ENCODE measurements at regions not wholly inside any gene's neighbourhood (a gene's known extent, or its start where the extent isn't known, plus 50 kb on each side); places are given as distances from the start of the nearest gene placed in this dataset.
A peak's percentile ranks its signal among the peaks of the same experiment; 100 is the strongest.

DNA sequence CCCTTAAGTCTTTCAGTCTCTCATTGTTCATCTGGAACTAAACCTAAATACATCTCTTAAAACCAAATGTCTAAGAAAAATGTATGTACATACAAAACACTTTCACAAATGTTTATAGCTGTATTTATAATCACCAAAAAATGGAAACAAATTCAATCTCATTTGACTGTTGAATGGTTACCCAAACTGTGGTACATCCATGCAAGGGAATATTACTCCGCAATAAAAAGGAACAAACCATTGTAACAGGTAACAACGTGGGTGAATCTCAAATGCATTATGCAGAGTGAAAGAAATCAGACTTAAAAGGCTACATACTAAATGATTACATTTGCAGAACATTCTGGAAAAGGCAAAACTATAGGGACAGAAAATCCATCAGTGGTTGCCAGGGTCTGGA, 425.2 kb downstream of the COG6 start:
- Histone ChIP-seq H3K9me3 (ENCODE audit: control insufficient read depth, low read length) (no peaks in the 10 kb centered on the region), H2AK5ac (ENCODE audit: low read length, severe bottlenecking) (no peak overlapping the region), H3K18ac (ENCODE audit: low read depth in 1 of 2, low read length in 2 of 2) (no peak overlapping the region), H4K8ac (ENCODE audit: low read length) (no peak overlapping the region), H2AFZ (ENCODE audit: low read depth, low read length) (no peak overlapping the region), H2BK15ac (ENCODE audit: low read depth, poor library complexity, severe bottlenecking) (no peak overlapping the region), H3K4me3 (ENCODE audit: insufficient read depth in 1 of 2, low read depth in 1 of 2, low read length in 2 of 2) (no peak overlapping the region), H3K14ac (ENCODE audit: low read length in 2 of 2) (no peak overlapping the region), H2BK5ac (ENCODE audit: low read depth, low read length, poor library complexity, severe bottlenecking) (no peak overlapping the region), H3K36me3 (ENCODE audit: control insufficient read depth in 1 of 2, insufficient read depth in 2 of 2, low read depth in 1 of 2, low read length in 2 of 2) (no peaks in the 10 kb centered on the region), H3K79me1 (replicated peaks; ENCODE audit: low read length, poor library complexity, severe bottlenecking) (no peaks in the 10 kb centered on the region), H3K4ac (ENCODE audit: low read depth in 1 of 2, low read length in 2 of 2) (no peak overlapping the region), H2BK120ac (ENCODE audit: low read depth, low read length) (no peak overlapping the region), H3K9ac (ENCODE audit: low read length) (no peak overlapping the region), H4K91ac (ENCODE audit: low read length) (no peak overlapping the region), H3K23ac (ENCODE audit: low read length in 2 of 2) (no peak overlapping the region), H3K27ac (ENCODE audit: low read length, poor library complexity, severe bottlenecking) (no peak overlapping the region), H3K4me2 (ENCODE audit: low read length, poor library complexity, severe bottlenecking) (no peak overlapping the region), H3K27me3 (ENCODE audit: control insufficient read depth in 1 of 2, insufficient read depth in 1 of 2, low read length in 2 of 2) (peaks cover 0 to 11% of the 10 kb centered on the region in 2 experiments), H2BK12ac (ENCODE audit: low read length in 2 of 2) (no peak overlapping the region), H3K4me1 (ENCODE audit: control insufficient read depth, insufficient read depth, low read depth, low read length) (peaks cover 2% of the 10 kb centered on the region)
- DNase-seq: no peak
- 100% methylated on average over 2 of the region's 2 CpGs for WGBS

DNA sequence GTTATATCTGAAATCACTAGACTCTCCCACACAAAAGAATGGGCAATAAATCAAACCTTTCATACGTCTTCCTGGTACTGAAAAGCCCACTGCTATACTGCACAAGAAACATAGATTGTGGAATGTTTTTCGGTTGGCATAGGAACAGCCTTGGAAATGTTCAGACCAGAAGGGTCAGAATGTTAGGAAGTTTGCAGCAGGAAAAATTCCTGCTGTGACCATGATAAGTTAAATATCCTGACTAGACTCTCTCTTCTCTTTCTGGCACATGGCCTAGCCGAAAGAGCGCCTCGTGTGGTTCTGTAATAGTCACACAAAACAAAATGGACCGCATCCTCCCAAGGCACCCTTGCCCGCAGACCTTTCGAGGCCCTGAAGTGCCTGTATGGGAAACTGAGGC, 427.2 kb downstream of the COG6 start:
- Histone ChIP-seq H2BK5ac (ENCODE audit: low read depth, low read length, poor library complexity, severe bottlenecking) (no peak overlapping the region), H2BK12ac (ENCODE audit: low read length in 2 of 2) (no peak overlapping the region), H4K91ac (ENCODE audit: low read length) (no peak overlapping the region), H2AK5ac (ENCODE audit: low read length, severe bottlenecking) (no peak overlapping the region), H3K4me2 (ENCODE audit: low read length, poor library complexity, severe bottlenecking) (no peak overlapping the region), H3K9me3 (ENCODE audit: control insufficient read depth, low read length) (no peaks in the 10 kb centered on the region), H3K27me3 (ENCODE audit: control insufficient read depth in 1 of 2, insufficient read depth in 1 of 2, low read length in 2 of 2) (peaks cover 0 to 13% of the 10 kb centered on the region in 2 experiments), H3K4me3 (ENCODE audit: insufficient read depth in 1 of 2, low read depth in 1 of 2, low read length in 2 of 2) (no peak overlapping the region), H4K8ac (ENCODE audit: low read length) (no peak overlapping the region), H2AFZ (ENCODE audit: low read depth, low read length) (no peak overlapping the region), H2BK15ac (ENCODE audit: low read depth, poor library complexity, severe bottlenecking) (no peak overlapping the region), H3K79me1 (replicated peaks; ENCODE audit: low read length, poor library complexity, severe bottlenecking) (no peaks in the 10 kb centered on the region), H3K4ac (ENCODE audit: low read depth in 1 of 2, low read length in 2 of 2) (no peak overlapping the region), H3K23ac (ENCODE audit: low read length in 2 of 2) (no peak overlapping the region), H3K4me1 (ENCODE audit: control insufficient read depth, insufficient read depth, low read depth, low read length) (peaks cover 4% of the 10 kb centered on the region), H3K9ac (ENCODE audit: low read length) (no peak overlapping the region), H3K18ac (ENCODE audit: low read depth in 1 of 2, low read length in 2 of 2) (no peak overlapping the region), H3K27ac (ENCODE audit: low read length, poor library complexity, severe bottlenecking) (no peak overlapping the region), H3K36me3 (ENCODE audit: control insufficient read depth in 1 of 2, insufficient read depth in 2 of 2, low read depth in 1 of 2, low read length in 2 of 2) (no peaks in the 10 kb centered on the region), H2BK120ac (ENCODE audit: low read depth, low read length) (no peak overlapping the region), H3K14ac (ENCODE audit: low read length in 2 of 2) (no peak overlapping the region)
- 90% methylated on average over 7 of the region's 8 CpGs for WGBS
- DNase-seq: peak; percentile 58

DNA sequence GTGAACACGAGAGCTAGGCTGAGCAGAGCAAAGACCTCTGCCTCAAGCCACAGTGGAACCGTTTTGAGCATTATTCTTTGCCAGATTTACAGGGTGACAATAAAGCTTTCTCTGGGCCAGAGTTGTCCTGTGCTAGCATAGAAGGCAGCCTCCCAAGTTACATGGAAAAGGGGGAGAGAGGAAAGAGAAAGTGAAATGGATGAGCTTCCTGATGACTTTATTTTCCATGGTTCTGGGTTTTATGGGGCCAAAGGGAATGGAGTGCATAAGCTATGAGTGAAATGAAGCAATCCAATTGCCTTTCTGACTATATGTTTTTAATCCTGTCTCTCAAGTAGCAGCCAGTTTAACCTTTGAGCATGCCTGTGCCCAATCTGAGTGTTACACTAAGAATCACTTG, 428.4 kb downstream of the COG6 start:
- H3K9ac ChIP-seq (ENCODE audit: low read length): no peak overlapping the region
- peaks cover 0 to 16% of the 10 kb centered on the region in 2 experiments for H3K27me3 ChIP-seq (ENCODE audit: control insufficient read depth in 1 of 2, insufficient read depth in 1 of 2, low read length in 2 of 2)
- no peak overlapping the region for H4K91ac ChIP-seq (ENCODE audit: low read length)
- H2BK5ac ChIP-seq (ENCODE audit: low read depth, low read length, poor library complexity, severe bottlenecking): no peak overlapping the region
- no peak overlapping the region for H2BK12ac ChIP-seq (ENCODE audit: low read length in 2 of 2)
- WGBS: 83% methylated on average over 2 of the region's 2 CpGs
- H3K36me3 ChIP-seq (ENCODE audit: control insufficient read depth in 1 of 2, insufficient read depth in 2 of 2, low read depth in 1 of 2, low read length in 2 of 2): no peaks in the 10 kb centered on the region
- no peak overlapping the region for H3K27ac ChIP-seq (ENCODE audit: low read length, poor library complexity, severe bottlenecking)
- DNase-seq: no peak
- H3K4me3 ChIP-seq (ENCODE audit: insufficient read depth in 1 of 2, low read depth in 1 of 2, low read length in 2 of 2): no peak overlapping the region
- H3K14ac ChIP-seq (ENCODE audit: low read length in 2 of 2): no peak overlapping the region
- H2AFZ ChIP-seq (ENCODE audit: low read depth, low read length): no peak overlapping the region
- no peak overlapping the region for H2BK120ac ChIP-seq (ENCODE audit: low read depth, low read length)
- no peaks in the 10 kb centered on the region for H3K9me3 ChIP-seq (ENCODE audit: control insufficient read depth, low read length)
- H3K4me1 ChIP-seq (ENCODE audit: control insufficient read depth, insufficient read depth, low read depth, low read length): peaks cover 3% of the 10 kb centered on the region
- no peaks in the 10 kb centered on the region for H3K79me1 ChIP-seq (replicated peaks; ENCODE audit: low read length, poor library complexity, severe bottlenecking)
- no peak overlapping the region for H3K4ac ChIP-seq (ENCODE audit: low read depth in 1 of 2, low read length in 2 of 2)
- H2AK5ac ChIP-seq (ENCODE audit: low read length, severe bottlenecking): no peak overlapping the region
- H2BK15ac ChIP-seq (ENCODE audit: low read depth, poor library complexity, severe bottlenecking): no peak overlapping the region
- no peak overlapping the region for H4K8ac ChIP-seq (ENCODE audit: low read length)
- no peak overlapping the region for H3K4me2 ChIP-seq (ENCODE audit: low read length, poor library complexity, severe bottlenecking)
- H3K23ac ChIP-seq (ENCODE audit: low read length in 2 of 2): no peak overlapping the region
- no peak overlapping the region for H3K18ac ChIP-seq (ENCODE audit: low read depth in 1 of 2, low read length in 2 of 2)

DNA sequence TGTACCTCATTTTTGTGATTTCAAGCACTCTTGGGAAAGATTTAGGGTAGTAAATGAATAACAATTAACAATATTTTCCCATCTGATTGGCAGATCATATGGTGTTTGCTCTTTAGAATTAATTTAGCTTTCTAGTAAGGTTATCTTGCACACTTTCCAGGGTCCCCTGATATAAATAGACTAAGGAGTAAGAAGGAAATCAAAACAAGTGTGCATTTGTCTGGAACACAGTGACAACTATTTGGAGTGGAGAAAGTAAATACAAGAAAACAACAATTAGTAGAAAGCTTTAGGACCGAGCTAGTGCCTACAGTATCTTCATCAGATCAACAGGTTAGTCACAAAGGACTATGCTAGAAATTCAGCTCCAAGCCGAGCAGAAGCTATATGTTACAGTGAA, 429.5 kb downstream of the COG6 start:
- no peak overlapping the region for H4K8ac ChIP-seq (ENCODE audit: low read length)
- H3K27ac ChIP-seq (ENCODE audit: low read length, poor library complexity, severe bottlenecking): no peak overlapping the region
- peaks cover 3% of the 10 kb centered on the region for H3K4me1 ChIP-seq (ENCODE audit: control insufficient read depth, insufficient read depth, low read depth, low read length)
- 100% methylated on average over 1 of the region's 2 CpGs for WGBS
- H2AK5ac ChIP-seq (ENCODE audit: low read length, severe bottlenecking): no peak overlapping the region
- no peak overlapping the region for H3K4me2 ChIP-seq (ENCODE audit: low read length, poor library complexity, severe bottlenecking)
- no peak overlapping the region for H2BK120ac ChIP-seq (ENCODE audit: low read depth, low read length)
- peaks cover 0 to 11% of the 10 kb centered on the region in 2 experiments for H3K27me3 ChIP-seq (ENCODE audit: control insufficient read depth in 1 of 2, insufficient read depth in 1 of 2, low read length in 2 of 2)
- no peaks in the 10 kb centered on the region for H3K79me1 ChIP-seq (replicated peaks; ENCODE audit: low read length, poor library complexity, severe bottlenecking)
- H2BK12ac ChIP-seq (ENCODE audit: low read length in 2 of 2): no peak overlapping the region
- H2BK15ac ChIP-seq (ENCODE audit: low read depth, poor library complexity, severe bottlenecking): no peak overlapping the region
- no peak overlapping the region for H3K14ac ChIP-seq (ENCODE audit: low read length in 2 of 2)
- no peak overlapping the region for H3K4ac ChIP-seq (ENCODE audit: low read depth in 1 of 2, low read length in 2 of 2)
- H4K91ac ChIP-seq (ENCODE audit: low read length): no peak overlapping the region
- no peak overlapping the region for H3K18ac ChIP-seq (ENCODE audit: low read depth in 1 of 2, low read length in 2 of 2)
- no peak overlapping the region for H3K9ac ChIP-seq (ENCODE audit: low read length)
- H3K9me3 ChIP-seq (ENCODE audit: control insufficient read depth, low read length): no peaks in the 10 kb centered on the region
- no peaks in the 10 kb centered on the region for H3K36me3 ChIP-seq (ENCODE audit: control insufficient read depth in 1 of 2, insufficient read depth in 2 of 2, low read depth in 1 of 2, low read length in 2 of 2)
- H2BK5ac ChIP-seq (ENCODE audit: low read depth, low read length, poor library complexity, severe bottlenecking): no peak overlapping the region
- DNase-seq: no peak
- H2AFZ ChIP-seq (ENCODE audit: low read depth, low read length): no peak overlapping the region
- H3K4me3 ChIP-seq (ENCODE audit: insufficient read depth in 1 of 2, low read depth in 1 of 2, low read length in 2 of 2): no peak overlapping the region
- no peak overlapping the region for H3K23ac ChIP-seq (ENCODE audit: low read length in 2 of 2)
